ENCODE measurements at regions not wholly inside any gene's neighbourhood (a gene's known extent, or its start where the extent isn't known, plus 50 kb on each side); places are given as distances from the start of the nearest gene placed in this dataset.
"Not testable (repeated sequence)": the region's sequence is repeated elsewhere in the genome, so short reads cannot be mapped to it uniquely, and the experiment has no call there.

DNA sequence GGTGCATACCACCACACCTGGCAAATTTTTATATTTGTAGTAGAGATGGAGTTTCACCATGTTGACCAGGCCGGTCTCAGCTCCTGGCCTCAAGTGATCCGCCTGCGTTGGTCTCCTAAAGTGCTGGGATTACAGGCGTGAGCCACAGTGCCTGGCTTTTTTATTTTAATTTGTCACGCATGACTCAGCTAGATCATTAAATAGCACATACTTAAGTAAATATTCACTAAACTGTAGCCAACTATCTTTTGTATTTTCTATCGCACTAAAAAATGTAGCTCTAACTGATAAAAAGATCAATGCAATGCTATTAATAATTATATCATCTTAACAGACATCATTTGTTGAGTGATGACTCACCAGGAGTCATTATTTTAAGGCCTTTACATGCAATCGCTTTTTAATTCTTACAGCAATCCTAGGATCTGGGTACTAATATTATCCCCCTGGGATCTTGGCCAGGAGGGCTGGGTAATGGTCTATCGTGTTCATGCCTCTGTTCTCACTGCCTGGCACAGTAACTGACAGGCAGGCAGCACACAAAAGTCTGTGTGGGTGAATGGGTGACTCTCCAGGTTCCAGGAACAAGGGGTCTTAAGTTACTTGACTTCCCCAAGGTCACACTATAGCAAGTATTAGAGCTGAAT is 693.5 kb upstream of the EEF2KMT start:
- DNase-seq: no peak

DNA sequence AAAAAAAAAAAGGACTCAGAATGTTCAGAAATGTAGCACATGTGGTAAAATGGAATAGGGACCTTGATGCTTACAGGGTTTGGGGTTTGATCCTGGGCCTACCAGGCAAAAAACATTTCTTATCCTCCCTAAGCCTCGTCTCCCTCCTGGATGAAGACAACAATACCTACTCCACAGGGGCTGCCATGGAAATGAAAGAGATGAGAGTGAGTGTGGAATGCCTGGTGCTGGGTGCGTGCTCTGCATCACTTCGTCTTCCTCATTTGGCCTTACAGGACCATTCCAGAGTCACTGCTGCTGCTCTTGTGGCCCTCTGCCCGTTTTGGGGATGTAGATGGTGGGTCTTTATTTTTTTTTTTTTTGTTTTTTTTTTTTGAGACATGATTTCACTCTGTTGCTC is 692.9 kb upstream of the EEF2KMT start:
- DNase-seq: no peak

DNA sequence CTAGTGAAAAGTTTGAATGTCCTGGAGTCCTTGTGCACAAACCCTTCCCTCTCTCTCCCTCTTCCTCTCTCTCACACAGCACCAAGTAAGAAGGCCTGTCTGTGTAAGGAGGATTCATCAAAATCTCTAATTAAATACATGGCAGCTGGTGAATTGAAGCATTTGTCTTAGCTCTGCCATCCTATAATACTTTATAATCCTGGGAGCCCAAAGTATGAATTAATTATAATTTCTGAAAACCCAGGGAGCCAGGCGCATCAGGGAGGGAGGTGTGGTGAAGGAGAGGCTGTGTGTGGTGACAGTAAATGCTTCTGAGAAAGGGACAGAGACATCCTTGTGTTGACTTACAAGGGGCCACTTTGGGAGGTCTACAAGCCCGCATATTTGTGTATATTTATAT is 691.4 kb upstream of the EEF2KMT start:
- DNase-seq: no peak

DNA sequence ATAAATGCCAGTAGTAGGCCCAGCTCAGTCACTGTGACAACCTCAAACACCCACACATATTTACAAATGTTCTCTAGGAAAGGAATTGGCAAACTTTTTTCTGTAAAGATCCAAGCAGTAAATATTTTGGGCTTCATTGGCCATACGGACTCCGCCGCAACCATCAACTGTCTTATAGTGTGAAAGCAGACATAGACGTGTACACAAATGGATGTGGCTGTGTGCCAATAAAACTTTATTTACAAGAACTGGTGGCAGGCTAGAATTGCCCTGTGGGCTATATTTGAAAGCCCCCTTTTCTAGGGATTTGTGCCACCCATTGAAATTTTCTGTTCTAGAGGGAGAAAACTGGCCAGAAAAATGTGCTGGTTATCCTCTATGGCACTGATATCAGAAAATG is 683.8 kb upstream of the EEF2KMT start:
- DNase-seq: no peak

DNA sequence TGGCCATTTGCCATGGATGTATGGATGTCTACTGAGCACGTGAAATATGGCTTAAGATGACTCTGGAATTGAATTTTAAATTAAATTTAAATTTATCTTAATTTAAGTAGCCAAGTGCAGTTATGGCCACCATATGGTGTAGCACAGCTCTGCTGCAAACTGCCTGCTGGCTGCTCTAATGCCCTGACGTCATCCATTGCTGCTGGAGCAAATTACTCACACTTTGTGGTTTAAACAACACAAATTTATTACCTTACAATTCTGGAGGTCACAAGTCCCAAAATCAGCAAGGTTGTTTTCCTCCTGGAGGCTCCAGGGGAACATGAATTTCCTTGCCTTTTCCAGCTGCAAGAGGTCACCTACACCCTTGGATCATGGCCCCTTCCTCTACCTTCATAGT is 679.3 kb upstream of the EEF2KMT start:
- DNase-seq: no peak

DNA sequence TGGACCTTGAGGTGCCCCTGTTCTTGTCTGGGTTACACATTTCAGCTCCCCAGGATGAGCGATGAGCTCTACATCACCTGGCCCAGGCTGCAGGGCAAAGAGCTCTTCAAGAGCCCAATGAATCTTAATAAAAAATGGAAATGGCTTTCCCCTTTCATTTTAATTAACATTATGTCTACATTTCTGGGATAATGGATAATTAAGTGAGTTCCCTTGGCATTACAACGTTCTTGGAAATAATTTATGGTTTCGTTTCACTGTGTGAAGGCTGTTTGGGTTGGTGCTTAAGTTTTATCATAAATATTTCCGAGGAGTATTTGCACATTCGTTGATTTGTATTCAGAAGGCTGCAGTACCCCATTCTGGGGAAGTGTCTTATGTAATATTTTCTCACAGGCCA is 678.3 kb upstream of the EEF2KMT start:
- DNase-seq: no peak

DNA sequence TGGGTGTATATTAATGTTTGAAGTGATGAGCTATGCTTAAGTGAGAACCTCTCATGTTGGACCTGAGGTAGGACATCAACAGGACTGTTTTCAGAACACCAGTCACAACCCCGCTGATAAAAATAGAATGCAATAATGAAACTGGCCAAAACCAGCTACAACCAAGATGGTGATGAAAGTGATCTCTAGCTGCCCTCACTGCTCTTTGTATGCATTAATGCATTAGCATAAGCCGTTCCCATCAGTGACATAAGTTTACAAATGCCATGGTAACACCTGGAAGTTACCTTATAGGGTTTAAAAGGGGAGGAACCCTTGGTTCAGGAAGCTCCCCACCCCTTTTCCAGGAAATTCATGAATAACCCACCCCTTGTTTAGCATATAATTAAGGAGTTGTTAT is 672.5 kb upstream of the EEF2KMT start:
- no peak for DNase-seq

DNA sequence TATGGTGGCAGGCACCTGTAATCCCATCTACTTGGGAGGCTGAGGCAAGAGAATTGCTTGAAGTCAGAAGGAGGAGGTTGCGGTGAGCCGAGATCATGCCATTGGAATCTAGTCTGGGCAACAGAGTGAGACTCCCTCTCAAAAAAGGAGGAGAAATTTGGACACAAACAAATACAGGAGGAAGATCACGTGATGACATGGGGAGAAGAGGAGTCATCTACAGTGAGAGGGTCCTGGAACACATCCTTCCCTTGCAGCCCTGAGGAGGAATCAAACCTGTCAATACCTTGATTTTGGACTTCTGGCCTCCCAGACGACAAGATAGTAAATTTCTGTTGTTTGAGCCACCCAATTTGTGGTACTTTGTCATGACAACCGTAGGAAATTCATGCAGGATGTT is 671.9 kb upstream of the EEF2KMT start:
- DNase-seq: no peak

DNA sequence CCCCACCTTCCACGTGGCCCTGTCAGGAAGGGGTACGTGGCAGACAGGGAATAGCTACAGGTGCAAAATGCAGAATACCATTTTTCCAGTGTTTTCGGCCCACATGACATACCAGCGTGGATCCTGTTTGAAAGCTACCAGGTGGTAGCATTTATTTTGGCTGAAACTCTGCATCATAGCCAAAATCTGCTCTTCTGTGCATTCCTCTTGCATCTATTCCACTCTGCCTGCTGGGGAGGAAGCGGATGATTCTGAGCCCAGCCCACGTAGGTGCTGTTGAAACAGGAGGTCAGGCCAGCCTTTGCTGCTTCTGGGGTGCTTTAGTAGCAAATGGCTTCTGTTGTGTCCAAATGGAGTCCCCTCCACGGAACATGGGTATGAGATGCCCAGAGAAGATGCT is 670.9 kb upstream of the EEF2KMT start:
- no peak for DNase-seq

DNA sequence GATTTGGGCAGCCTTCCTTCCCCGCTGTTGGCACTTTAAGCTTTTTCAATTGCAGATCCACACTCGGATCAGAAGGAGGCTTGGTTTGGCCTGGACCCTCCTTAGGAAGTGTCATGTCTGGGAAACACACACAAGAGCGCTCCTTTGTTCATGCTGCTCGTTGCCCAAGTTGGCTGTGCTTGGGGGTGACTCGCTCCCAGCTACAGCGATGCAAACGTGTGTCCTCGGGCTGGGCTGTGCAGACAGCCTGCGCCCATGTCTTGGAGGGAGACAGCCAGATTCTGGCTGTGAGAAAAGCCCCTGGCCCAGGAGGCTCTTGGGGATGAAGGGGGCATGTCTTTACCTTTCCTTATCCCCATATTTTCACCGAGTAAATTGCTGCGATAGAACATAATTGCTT is 665.6 kb upstream of the EEF2KMT start:
- DNase-seq: no peak

DNA sequence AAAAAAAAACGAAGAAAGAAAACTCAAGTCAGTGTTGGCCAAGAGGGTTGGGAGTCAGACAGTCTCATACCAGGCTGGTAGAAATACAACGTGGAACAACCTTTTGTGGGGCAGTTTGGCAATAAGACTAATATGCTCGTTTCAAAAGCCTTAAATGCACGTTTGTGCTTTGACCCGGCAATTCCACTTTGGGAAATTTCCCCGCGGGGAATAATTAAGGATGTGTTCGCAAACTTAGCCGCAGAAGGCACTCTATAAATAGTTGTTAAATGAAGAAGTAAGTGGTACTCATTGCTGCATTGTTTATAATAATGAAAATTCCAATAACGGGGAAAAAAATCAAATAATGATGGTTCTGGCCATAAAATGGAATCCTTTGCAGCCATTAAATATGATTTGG is 664.8 kb upstream of the EEF2KMT start:
- no peak for DNase-seq

DNA sequence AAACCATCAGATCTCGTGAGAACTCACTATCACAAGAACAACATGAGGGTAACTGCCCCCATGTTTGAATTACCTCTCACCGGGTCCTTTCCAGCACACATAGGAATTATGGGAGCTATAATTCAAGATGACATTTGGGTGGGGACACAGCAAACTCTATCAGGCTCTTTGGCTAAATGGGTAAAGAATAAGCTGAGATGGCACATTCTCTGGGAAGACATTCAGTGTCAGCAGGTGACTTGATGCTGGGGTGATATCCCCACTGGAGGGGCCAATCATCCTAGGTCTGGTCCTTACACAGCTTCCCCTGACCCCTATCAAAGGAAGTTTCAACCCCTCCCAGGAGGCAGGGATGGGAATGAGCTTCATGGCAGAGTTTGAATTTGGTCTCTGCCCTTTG is 664.0 kb upstream of the EEF2KMT start:
- DNase-seq: no peak

DNA sequence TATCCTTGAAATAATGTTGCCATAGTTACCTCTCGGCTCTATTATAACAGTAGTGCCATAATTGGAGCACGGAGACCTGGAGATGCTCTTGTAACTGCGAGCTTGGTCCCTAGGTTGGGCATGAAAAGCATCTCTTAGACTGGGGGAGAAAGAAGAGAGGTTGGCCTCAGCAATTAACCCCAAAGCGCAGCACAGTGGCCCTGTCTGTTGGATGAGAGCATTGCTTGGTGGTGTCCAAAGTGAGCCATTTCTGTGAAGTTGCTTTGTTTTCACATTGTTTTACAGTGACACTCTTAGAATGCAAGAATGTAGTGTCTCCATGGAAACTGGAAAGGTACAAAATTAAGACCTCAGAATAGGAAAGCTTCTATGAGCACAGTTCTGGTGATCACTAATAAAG is 660.7 kb upstream of the EEF2KMT start:
- no peak for DNase-seq

DNA sequence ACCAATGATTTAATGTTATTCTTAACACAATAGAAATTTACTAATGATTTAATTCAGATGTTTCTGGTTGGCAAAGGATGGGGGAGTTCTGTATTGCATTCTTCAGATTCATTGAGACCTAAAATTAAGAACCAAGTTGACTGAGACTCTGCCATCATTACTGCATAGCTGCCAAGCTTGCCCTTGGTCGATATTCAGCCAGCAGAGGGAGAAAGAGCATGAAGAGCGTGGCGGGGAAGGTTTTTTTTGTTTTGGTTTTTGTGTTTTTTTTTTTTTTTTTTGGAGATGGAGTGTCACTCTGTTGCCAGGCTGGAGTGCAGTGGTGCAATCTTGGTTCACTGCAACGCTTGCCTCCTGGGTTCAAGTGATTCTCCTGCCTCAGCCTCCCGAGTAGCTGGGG is 659.4 kb upstream of the EEF2KMT start:
- no peak for DNase-seq

DNA sequence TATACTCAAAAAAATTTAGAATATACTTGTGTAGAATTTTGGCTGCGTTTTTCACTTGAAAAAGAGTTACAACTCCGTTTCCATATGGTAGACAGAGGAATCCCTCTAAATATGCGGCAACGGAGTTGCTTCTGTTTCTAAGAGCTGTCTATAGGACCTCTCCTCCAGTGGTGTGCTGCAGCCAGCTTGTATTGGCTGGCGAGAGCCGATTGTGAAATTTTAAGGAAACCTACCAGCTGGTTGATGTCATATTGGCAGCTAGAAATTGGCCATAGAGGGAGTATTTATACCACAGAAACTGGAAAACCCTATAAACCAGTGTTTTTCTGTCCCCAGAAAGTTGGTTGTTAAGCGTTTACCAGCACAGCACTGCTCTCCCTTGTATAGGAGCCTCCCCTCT is 655.8 kb upstream of the EEF2KMT start:
- DNase-seq: no peak

DNA sequence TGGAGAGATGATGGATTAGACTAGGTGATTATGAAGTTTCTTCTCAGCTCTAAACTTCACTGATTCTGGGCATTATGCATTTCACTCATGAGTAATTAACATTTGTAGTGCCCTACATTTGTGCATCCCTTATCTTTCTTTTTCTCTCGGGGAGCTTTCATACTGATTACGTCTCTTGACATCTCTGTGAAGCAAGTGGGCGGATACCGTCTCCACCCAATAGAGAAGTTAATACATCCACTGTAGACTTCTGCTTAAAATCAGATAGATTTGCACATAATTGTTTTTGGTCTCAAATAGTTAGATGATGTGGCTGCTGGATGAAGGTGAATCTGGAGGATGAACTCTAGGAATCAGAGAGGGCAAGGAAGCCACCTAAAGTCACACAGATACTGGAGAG is 653.6 kb upstream of the EEF2KMT start:
- DNase-seq: no peak

DNA sequence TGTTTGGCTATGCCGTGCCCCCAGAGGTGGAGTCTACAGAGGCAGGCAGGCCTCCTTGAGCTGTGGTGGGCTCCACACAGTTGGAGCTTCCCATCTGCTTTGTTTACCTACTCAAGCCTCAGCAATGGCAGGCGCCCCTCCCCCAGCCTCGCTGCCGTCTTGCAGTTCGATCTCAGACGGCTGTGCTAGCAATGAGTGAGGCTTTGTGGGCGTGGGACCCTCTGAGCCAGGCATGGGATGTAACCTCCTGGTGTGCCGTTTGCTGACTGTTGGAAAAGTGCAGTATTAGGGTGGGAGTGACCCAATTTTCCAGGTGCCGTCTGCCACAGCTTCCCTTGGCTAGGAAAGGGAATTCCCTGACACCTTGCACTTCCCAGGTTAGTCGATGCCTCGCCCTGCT is 652.8 kb upstream of the EEF2KMT start:
- not testable (repeated sequence) for DNase-seq

DNA sequence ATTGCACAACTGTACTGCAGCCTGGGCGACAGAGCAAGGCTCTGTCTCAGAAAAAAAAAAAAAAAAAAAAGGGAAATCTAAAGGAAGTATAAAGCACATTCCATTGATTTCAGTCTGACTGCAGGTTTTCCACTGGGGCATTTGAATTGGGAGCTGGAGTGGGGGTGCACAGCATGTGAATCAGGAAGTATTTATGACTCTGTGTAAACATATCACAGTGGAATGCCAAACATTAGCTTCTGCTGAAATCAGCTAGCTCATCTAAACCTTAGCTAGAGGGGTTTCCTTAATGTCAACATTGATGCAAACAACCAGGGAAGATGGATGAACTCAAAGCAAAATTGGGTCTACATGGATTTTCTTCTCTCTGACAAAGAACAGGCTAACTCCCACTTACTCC is 641.0 kb upstream of the EEF2KMT start:
- no peak for DNase-seq

DNA sequence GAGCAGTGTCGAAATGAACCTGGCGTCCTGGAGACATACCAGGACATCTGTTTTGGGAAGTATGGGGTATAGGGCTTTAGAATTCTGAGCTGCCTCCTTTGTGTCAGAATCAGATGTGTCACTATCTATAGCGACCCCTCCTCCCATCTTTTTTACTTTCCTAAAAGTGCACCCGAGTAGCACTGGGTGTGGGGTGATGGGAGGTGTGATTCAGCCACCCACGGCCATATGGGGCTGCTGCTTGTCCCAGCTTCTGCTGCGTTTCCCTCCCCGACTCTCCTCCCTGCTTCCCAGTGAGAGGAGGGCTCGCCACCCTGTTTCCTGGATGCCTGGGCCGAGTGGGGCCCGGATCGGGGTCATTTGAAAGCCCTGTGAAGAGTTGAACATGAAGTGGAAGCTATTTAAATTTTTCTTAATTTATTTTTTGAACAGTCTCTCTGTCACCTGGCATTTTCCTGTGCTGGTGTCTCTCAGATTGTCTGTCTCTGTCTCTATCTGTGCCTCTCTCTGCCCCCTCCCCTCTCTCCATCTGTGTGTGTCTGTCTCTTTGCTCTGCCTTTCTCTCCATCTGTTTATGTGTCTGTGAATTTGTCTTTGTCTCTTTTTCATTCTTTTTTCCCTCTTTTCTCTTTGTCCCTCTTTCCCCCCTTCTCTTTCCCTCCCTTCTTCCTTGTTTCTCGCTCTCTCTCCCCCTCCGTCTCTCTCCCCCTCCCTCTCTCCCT is 638.8 kb upstream of the EEF2KMT start:
- DNase-seq: no peak

DNA sequence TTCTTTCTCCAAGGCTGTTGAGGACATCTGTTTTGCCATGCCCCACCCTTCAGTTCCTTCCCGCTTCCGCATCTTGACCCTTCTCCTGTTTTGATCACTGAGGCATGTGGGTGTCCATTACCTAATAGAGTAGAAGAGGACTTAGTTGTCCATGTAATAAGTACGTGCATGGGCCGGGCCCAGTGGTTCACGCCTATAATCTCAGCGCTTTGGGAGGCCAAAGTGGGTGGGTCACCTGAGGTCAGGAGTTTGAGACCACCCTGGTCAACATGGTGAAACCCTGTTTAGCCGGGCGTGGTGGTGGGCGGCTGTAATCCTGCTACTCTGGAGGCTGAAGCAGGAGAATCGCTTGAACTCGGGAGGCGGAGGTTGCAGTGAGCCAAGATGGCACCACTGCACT is 637.8 kb upstream of the EEF2KMT start:
- DNase-seq: no peak

DNA sequence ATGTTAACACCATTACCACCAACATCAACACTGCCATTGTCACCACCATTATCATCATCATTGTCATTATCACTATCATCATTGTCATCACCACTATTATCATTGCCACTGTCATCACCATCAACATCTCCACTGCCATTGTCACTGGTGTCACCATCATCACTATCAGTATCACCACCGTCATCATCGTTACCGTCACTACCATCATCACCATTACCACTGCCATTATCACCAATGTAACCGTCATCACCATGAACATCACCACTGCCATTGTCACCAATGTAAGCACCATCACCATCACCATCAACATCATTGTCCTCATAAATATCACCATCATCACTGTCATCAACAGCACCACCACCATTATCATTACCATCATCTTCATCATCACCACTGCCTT is 633.2 kb upstream of the EEF2KMT start:
- DNase-seq: no peak

DNA sequence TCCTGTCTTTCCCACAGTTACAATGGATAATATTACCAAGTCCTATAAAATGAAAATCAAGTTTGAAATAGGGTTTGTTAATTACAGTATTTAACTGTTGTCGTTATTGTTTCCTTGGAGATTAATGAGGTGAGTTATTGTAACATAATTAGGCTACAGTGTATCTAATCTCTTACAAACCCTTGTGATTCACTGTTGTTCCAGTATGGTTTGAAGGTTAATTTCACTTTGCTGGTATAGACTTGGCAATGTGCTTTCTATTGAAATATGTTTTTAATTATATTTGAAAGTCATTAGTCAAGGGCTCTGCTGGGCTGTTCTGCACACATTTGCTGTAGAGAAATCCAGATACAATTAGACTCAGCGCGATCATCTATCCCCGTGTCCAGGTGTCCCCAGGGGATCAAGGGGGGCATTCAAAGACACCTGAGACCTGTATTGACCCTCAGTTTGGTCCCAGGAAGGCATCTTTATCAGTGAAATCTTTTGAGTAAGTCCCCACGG is 624.6 kb upstream of the EEF2KMT start:
- no peak for DNase-seq

DNA sequence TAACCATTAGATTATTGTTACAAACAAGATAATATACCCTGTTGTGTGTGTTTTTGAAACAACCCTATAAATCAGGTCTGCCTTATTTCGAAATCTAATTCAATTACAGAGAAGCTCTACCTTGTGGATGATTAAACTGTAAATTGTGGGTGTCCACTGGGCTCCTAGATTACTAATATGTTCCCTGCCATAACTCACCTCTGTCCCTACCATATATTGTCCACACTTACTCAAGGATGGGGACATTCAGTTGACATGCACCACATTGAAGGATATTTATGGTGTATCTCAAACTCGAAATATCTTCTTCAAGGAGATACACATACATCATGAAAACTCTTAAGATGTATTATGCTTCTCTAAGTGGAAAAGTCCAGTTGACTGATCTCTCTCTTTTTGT is 617.6 kb upstream of the EEF2KMT start:
- DNase-seq: no peak

DNA sequence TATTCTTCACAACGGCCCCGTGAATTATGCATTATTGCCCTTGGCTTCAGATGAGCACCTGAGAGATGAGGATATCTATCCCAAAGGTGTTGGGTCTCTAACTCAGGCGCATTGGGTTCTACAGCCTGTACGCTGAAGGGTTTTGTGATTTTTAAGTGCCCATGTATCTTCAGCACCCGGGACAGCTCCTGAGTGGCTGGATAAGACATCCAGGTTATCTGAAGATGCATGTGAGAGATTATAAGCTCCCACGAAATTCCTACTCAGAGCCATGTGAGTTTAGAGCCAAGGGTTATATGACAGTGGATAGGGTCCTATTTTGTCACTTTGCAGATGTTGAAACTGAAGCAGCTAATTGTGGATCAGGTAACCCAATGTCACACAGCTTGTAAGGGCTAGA is 612.3 kb upstream of the EEF2KMT start:
- DNase-seq: no peak

DNA sequence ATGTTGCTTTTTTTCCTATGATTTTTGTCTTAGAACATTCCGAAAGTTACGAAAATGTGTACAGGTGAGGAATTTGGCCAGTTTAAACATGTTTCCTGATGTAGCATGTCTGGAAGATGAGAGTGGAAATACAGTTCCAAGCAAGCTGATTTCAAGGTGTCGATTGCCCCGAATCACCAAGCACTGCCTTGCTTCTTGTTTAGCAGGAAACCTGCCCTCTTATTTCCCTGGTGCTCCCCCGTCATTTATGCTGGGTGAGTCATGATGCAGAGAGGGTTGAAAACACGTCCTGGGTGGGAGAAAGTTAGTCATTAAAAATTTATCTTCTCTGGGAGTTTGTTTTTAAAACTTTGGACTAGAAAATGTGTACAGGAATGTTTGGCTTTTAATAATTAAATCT is 608.6 kb upstream of the EEF2KMT start:
- no peak for DNase-seq

Measured in suppressor macrophage treated with lipopolysaccharide for 4 hours (primary cell).